Neural progenitor cell (in vitro differentiated cells): ENCODE measurements at regions not wholly inside any gene's neighbourhood (a gene's known extent, or its start where the extent isn't known, plus 50 kb on each side); places are given as distances from the start of the nearest gene placed in this dataset.

Source experiments
- DNase-seq: peaks from one replicate; pipeline ENCODE4 v3.0.0-alpha.2; 2016; ENCODE audit warnings: low spot score
- H2AFZ ChIP-seq: fragments of 200-600 bp; sonication (generic); replicated peaks from 2 replicates; pipeline ENCODE4 v1.6.1; 2016; ENCODE audit warnings: antibody characterized with exemption
- H3F3A ChIP-seq: fragments of 200-600 bp; sonication (generic); 2 replicates; pipeline ENCODE4 v1.6.1; 2016; ENCODE audit warnings: antibody characterized with exemption, low read depth
- H3K27ac ChIP-seq: fragments of 200-600 bp; sonication (generic); 2 replicates; pipeline ENCODE4 v1.5.1; 2016; ENCODE audit warnings: mild to moderate bottlenecking
- H3K27me3 ChIP-seq: fragments of 200-600 bp; sonication (generic); 2 replicates; pipeline ENCODE4 v1.6.1; 2016; ENCODE audit warnings: mild to moderate bottlenecking, moderate library complexity
- H3K36me3 ChIP-seq: fragments of 200-600 bp; sonication (generic); 2 replicates; pipeline ENCODE4 v1.5.1; 2016
- H3K4me1 ChIP-seq: fragments of 200-600 bp; sonication (generic); 2 replicates; pipeline ENCODE4 v1.6.1; 2016; ENCODE audit warnings: mixed run types
- H3K4me2 ChIP-seq: fragments of 200-600 bp; sonication (generic); 2 replicates; pipeline ENCODE4 v1.6.1; 2016
- H3K4me3 ChIP-seq: fragments of 200-600 bp; sonication (generic); 2 replicates; pipeline ENCODE4 v1.5.1; 2016
- H3K79me2 ChIP-seq: fragments of 200-600 bp; sonication (generic); 2 replicates; pipeline ENCODE4 v1.6.1; 2016; ENCODE audit warnings: low read depth
- H3K9ac ChIP-seq: fragments of 200-600 bp; sonication (generic); 2 replicates; pipeline ENCODE4 v1.6.1; 2016
- H3K9me3 ChIP-seq: fragments of 200-600 bp; sonication (generic); 2 replicates; pipeline ENCODE4 v1.5.1; 2016; ENCODE audit warnings: low read depth
- H4K20me1 ChIP-seq: fragments of 200-600 bp; sonication (generic); 2 replicates; pipeline ENCODE4 v1.6.1; 2016; ENCODE audit warnings: low read depth
- H3K27ac Mint-ChIP-seq: 3 replicates; pipeline ENCODE4 v1.8.0; 2021; ENCODE audit warnings: mixed read lengths
- H3K27me3 Mint-ChIP-seq: 2 replicates; pipeline ENCODE4 v1.8.0; 2022; ENCODE audit warnings: low read depth, mild to moderate bottlenecking, inconsistent platforms, moderate library complexity, mixed read lengths; ENCODE audit not compliant: insufficient read depth
- H3K36me3 Mint-ChIP-seq: 3 replicates; pipeline ENCODE4 v1.8.0; 2021; ENCODE audit warnings: mixed read lengths
- H3K4me1 Mint-ChIP-seq: 3 replicates; pipeline ENCODE4 v1.8.0; 2021; ENCODE audit warnings: mixed read lengths
- H3K4me3 Mint-ChIP-seq: 3 replicates; pipeline ENCODE4 v1.8.0; 2021; ENCODE audit warnings: mild to moderate bottlenecking, moderate library complexity, mixed read lengths
- H3K9me3 Mint-ChIP-seq: 3 replicates; pipeline ENCODE4 v1.8.0; 2020; ENCODE audit warnings: mixed read lengths
- EZH2 ChIP-seq: fragments of 200-600 bp; sonication (generic); IDR thresholded peaks from 2 replicates; pipeline ENCODE4 v1.6.1; 2017; ENCODE audit warnings: antibody characterized with exemption, mild to moderate bottlenecking, moderate library complexity
- EZH2phosphoT487 ChIP-seq: fragments of 200-600 bp; sonication (generic); IDR thresholded peaks from 2 replicates; pipeline ENCODE4 v1.6.1; 2017; ENCODE audit warnings: antibody characterized with exemption
- TF ChIP-seq, protein P1 (sequence below): fragments of 200-600 bp; sonication (generic); IDR thresholded peaks from 2 replicates; pipeline ENCODE4 v1.5.1; 2017; ENCODE audit warnings: antibody characterized with exemption, mild to moderate bottlenecking

DNA sequence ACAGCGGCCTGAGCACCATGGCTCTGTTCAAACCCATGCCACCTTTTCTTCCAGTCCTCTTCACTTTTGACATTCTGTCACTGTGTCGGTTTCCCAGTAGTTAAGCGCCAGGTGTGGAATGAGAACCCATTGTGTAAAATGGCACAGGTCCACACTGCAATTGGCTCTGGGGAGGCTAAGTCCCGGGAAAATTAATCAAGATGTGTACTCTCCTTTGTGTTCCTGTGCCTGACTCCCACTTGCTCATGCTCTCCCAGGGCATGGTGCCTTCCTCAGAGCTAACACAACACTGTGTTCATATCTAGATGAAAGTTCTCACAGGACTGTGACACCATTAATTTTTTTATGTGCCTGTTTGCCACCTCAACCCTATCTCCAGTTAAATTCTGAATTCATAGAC lies 59.0 kb upstream of the BTG3 start:
- H3K4me3 Mint-ChIP-seq: no peak overlapping the region
- H3K27ac Mint-ChIP-seq: no peak overlapping the region
- H3K27me3 Mint-ChIP-seq: no peaks in the 10 kb centered on the region

DNA sequence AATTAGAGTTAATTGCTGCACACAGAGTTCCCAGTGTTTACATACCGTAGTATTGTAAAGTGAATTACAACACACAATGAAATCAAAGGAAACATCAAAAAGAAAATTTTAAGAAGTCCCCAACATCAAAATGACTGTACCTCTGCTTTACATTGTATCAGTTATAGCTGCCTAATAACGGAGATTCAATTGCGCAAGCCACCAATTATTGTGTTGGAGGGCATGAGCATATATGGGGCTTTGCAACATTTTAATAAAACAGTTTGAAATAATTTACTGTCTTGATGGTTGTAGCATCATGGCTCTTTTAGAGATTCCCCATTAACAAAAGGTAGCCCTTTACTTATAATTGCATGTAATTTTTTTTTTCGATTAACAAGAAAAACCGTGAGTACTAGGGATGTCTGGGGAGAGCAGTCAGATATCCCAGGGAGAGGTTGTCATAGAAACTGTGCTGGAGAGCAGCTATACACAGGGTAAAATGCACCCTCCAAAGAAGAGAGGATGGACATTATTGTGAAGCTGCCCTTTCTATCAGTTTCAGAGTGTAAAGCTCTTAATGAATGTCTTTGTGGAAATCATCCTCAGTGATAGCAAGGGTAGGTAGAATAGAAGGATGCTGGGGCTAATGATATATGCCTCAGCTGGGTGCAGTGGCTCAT lies 55.9 kb upstream of the BTG3 start:
- Histone ChIP-seq H3K79me2 (no peaks in the 10 kb centered on the region), H3K4me1 (peaks cover 29% of the 10 kb centered on the region), H3K9ac (no peak overlapping the region), H3K4me2 (no peak overlapping the region), H3K27me3 (no peaks in the 10 kb centered on the region), H4K20me1 (no peaks in the 10 kb centered on the region), H2AFZ (peak overlapping the region; percentile 17), H3F3A (peaks cover 9% of the 10 kb centered on the region), H3K9me3 (no peaks in the 10 kb centered on the region), H3K27ac (no peak overlapping the region), H3K4me3 (no peak overlapping the region), H3K36me3 (no peaks in the 10 kb centered on the region)
- Mint-ChIP-seq H3K27ac (peak overlapping the region; percentile 4), H3K9me3 (no peaks in the 10 kb centered on the region), H3K4me3 (no peak overlapping the region), H3K27me3 (no peaks in the 10 kb centered on the region), H3K4me1 (peaks cover 16% of the 10 kb centered on the region), H3K36me3 (no peaks in the 10 kb centered on the region)
- DNase-seq: peak; percentile 8
- TF ChIP-seq EZH2 (no peak), EZH2phosphoT487 (no peak)
- TF ChIP-seq, protein P1, sequence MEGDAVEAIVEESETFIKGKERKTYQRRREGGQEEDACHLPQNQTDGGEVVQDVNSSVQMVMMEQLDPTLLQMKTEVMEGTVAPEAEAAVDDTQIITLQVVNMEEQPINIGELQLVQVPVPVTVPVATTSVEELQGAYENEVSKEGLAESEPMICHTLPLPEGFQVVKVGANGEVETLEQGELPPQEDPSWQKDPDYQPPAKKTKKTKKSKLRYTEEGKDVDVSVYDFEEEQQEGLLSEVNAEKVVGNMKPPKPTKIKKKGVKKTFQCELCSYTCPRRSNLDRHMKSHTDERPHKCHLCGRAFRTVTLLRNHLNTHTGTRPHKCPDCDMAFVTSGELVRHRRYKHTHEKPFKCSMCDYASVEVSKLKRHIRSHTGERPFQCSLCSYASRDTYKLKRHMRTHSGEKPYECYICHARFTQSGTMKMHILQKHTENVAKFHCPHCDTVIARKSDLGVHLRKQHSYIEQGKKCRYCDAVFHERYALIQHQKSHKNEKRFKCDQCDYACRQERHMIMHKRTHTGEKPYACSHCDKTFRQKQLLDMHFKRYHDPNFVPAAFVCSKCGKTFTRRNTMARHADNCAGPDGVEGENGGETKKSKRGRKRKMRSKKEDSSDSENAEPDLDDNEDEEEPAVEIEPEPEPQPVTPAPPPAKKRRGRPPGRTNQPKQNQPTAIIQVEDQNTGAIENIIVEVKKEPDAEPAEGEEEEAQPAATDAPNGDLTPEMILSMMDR: no peak

More for the DNA sequence above, 59.0 kb upstream of the BTG3 start:
- TF ChIP-seq EZH2: no peak
- TF ChIP-seq EZH2phosphoT487: no peak
- TF ChIP-seq, protein P1: no peak
- Mint-ChIP-seq H3K36me3 (no peaks in the 10 kb centered on the region), H3K9me3 (no peaks in the 10 kb centered on the region), H3K4me1 (peaks cover 30% of the 10 kb centered on the region)
- Histone ChIP-seq H3K4me2 (no peak overlapping the region), H2AFZ (no peak overlapping the region), H3K4me1 (peaks cover 43% of the 10 kb centered on the region), H3K36me3 (no peaks in the 10 kb centered on the region), H3K4me3 (no peak overlapping the region), H3K9me3 (no peaks in the 10 kb centered on the region), H3K9ac (no peak overlapping the region), H3K27ac (no peak overlapping the region), H3K79me2 (no peaks in the 10 kb centered on the region), H3K27me3 (no peaks in the 10 kb centered on the region), H3F3A (peaks cover 13% of the 10 kb centered on the region), H4K20me1 (no peaks in the 10 kb centered on the region)
- DNase-seq: no peak

DNA sequence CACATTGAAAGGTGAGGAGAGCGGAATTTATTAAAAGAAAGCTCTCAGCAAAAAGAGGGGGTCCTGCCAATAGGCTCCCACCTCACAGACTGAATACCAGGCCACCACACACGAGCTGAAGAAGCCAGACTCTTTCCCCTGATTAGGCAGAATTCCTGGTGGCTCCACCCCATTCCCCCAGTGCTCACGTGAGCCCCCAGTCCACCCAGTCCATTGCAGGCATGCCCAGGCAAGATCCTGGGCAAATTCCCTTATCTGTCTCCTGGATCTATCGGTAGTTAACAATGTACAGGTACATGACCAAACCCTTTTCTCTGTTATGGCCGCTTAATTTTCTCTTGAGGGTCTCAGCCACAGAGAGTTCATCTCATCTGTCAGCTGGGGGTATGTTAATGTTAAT lies 54.6 kb upstream of the BTG3 start:
- Mint-ChIP-seq H3K9me3 (no peaks in the 10 kb centered on the region), H3K27me3 (no peaks in the 10 kb centered on the region)
- no peaks in the 10 kb centered on the region for H4K20me1 ChIP-seq

More for the DNA sequence above, 54.6 kb upstream of the BTG3 start:
- peak; percentile 22 for DNase-seq
- no peaks in the 10 kb centered on the region for H3K27me3 ChIP-seq
- no peak overlapping the region for H3K4me3 ChIP-seq
- Mint-ChIP-seq H3K36me3 (no peaks in the 10 kb centered on the region), H3K4me3 (no peak overlapping the region), H3K4me1 (peaks cover 9% of the 10 kb centered on the region), H3K27ac (peak overlapping the region; percentile 7)
- peaks cover 9% of the 10 kb centered on the region for H3F3A ChIP-seq
- H3K9ac ChIP-seq: no peak overlapping the region
- H3K9me3 ChIP-seq: no peaks in the 10 kb centered on the region
- TF ChIP-seq EZH2phosphoT487 (no peak), EZH2 (no peak)
- TF ChIP-seq, protein P1: no peak
- H2AFZ ChIP-seq: peak overlapping the region; percentile 77
- H3K27ac ChIP-seq: no peak overlapping the region
- H3K79me2 ChIP-seq: no peaks in the 10 kb centered on the region
- H3K36me3 ChIP-seq: no peaks in the 10 kb centered on the region
- peaks cover 21% of the 10 kb centered on the region for H3K4me1 ChIP-seq
- peak overlapping the region; percentile 47 for H3K4me2 ChIP-seq
